ENCODE measurements at regions not wholly inside any gene's neighbourhood (a gene's known extent, or its start where the extent isn't known, plus 50 kb on each side); places are given as distances from the start of the nearest gene placed in this dataset.

- DNase-seq (ENCODE audit: low spot score), result no peak
Measured at GRCh38 chr3:190252080-190252479, 70.2 kb downstream of the CLDN1 start.

DNA sequence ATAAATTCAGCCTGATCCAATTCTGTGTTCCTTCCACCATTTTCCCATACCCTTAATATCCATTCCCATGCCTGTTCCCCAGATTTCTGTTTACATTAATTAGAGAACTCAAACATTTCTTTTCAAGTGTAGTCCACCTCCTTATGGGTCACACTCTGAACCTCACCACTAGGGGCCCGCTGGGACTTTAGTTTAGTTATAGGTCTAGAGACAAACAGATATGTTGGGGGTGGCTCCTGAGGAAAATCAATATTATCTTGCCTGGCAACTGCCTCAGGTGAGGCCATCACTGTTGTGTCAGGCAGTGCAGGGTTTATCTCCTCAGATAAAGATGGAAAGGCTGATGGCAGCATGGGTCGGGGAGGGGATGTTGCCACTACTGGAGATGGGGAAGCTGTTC is 72.8 kb downstream of the CLDN1 start:
- DNase-seq (ENCODE audit: low spot score), result no peak

- DNase-seq (ENCODE audit: low spot score), result no peak
Measured at GRCh38 chr3:190242147-190242546, 80.1 kb downstream of the CLDN1 start.

GRCh38 chr3:190239325-190239724 is 82.9 kb downstream of the CLDN1 start:
- no peak for DNase-seq (ENCODE audit: low spot score)

DNA sequence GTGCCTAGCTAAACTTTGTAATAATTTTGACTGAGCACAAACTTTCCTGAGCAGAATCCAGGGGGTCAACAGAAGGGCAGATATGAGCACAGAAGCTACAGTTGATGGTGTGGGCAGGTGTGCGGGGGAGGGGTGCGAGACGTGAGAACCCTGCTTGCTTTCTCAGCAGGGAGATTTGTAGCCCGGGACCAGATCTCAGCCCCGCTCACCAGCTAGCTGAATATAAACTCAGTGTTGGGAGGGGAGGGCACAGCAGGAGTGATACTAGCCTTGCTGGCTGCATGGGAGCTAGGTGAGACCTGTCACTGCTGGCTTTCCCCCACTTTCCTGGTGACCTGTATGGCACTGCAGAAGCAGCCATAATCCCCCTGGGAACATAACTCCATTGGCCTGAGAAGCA is 83.4 kb downstream of the CLDN1 start:
- DNase-seq (ENCODE audit: low spot score), result no peak

DNA sequence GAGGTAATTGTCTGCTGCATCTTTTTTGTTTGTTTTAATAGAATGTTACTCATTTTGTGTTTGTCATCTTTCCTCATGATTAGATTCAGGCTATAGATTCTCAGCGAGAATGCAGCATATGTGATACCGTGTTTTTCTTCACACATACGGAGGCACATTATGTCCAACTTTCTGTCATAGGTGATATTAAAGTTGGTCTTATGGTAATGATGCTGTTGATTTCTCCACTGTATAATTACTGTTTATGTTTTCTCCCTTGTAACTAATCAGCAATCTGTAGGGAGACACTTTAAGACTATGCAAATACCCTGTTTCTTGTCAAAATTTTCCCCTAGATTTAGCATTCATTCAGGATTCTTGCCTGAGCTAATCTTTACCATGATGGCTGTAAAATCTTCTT is 87.6 kb downstream of the CLDN1 start:
- no peak for DNase-seq (ENCODE audit: low spot score)

DNA sequence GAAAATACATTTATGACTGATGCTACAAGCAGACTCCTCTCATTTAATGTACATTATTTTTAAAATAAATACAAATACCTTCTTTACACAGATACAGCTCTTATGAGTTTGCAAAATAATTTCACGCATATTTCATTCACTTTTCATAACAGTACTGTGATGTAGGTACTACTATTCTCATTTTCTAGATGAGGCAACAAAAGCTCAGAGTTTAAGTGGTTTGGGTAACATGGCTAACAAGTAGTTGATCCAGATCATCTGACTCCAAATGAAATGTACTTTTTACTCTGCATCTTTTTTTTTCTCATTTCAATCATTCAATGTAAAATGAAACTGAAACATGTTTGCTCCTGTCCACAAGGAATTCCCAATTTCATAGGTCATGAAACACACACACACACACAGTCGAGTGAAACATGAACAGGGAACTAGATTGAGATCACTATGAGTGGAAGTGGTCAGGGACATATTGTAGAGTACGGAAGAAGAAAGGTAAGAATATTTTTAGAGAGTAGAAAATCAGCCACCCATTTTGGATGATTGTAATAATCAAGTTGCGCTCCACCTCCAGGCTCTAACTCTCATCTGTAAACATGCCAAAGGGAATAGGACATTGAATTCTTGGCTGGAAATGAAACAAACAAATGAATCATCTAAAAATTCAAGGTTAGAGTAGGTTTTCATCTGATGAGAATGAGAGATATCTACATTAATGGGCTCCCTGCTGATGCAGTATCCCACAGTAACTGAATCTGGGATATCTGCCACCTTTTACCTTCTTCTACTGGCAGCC is 92.4 kb downstream of the CLDN1 start:
- DNase-seq (ENCODE audit: low spot score), result no peak

- DNase-seq (ENCODE audit: low spot score), result peak; percentile 47
Measured at GRCh38 chr3:190227064-190227463, 95.2 kb downstream of the CLDN1 start.

GRCh38 chr3:190224863-190225692 is 97.2 kb downstream of the CLDN1 start:
- DNase-seq (ENCODE audit: low spot score), result peak; percentile 48

DNA sequence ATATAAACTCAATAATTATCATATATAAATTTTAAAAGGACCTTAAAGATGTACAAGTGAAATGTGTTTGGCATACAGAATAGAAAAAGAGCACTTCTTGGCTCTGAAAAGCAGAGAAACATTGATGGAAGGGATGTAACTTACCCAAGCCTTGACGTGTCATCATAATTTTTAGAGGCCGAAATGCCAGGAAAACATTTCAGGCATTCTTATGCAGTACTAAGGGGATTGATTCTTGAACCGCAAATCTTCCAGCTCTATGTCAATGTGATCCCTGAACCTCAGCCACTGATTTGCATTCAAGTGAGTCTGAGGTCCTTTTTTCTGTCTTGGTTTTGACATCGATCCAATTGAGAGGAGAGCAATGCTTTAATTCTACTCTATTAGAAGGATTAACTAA is 97.8 kb downstream of the CLDN1 start:
- DNase-seq (ENCODE audit: low spot score), result no peak

DNA sequence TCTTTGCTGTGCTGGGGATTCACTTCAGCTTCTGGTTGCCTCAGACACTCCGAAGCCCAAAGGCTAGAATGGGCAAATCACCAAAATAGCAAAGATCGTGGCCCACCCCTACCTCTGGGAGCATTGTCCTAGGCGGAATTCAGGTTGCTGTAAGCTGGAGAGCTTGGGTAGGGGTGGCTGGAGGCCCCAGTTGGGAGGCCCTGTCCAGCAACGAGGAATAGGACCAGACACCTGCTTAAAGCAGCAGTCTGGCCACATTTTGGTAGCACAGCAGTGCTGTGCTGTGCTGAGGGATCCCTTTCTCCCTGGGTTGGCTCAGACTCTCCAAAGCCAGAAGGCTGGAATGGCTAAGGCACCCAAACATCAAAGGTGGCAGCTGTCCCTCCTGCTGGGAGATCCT is 99.3 kb downstream of the CLDN1 start:
- no peak for DNase-seq (ENCODE audit: low spot score)

DNA sequence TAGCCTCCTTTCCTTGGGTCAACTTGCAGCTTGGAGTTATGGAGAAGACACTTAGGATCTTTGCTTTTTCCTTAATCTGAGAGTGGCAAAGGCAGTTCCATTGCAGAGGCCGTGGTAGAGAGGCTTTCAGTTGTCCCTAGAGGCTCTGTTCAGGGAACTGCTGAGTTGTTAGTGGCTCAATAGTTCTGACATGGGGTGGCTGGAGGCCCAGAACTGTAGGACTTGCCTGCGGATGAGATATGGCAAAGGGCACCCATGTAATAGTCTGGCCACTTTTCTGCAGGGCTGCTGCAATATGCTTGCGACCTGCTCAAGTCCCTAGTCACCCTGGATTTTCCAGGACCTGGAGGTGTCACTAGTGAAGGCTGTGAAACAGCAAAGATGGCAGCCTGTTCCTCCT is 99.9 kb downstream of the CLDN1 start:
- no peak for DNase-seq (ENCODE audit: low spot score)

GRCh38 chr3:190220362-190220761 is 99.7 kb upstream of the P3H2 start:
- no peak for DNase-seq (ENCODE audit: low spot score)

GRCh38 chr3:190217081-190217480 is 96.4 kb upstream of the P3H2 start:
- no peak for DNase-seq (ENCODE audit: low spot score)

- no peak for DNase-seq (ENCODE audit: low spot score)
Measured at GRCh38 chr3:190213727-190214126, 93.0 kb upstream of the P3H2 start.

DNA sequence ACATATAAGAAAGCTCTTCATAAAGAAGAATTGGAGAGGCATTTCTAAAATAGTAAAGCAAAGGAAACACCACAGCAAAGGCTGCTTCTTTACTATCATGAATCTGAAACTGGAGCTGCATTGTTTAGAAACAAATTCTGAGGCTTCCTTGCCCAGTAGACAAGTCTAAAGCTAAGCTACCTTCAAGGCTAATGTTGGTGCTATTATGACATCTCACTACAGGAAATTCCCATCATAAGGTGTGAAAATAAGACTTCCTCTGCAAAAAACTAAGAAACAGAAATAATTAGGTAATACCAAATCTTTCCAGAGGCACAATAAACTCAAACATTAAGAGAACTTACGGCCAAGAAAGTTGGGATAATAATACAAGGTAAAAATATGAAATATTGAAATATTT is 89.9 kb upstream of the P3H2 start:
- no peak for DNase-seq (ENCODE audit: low spot score)

DNA sequence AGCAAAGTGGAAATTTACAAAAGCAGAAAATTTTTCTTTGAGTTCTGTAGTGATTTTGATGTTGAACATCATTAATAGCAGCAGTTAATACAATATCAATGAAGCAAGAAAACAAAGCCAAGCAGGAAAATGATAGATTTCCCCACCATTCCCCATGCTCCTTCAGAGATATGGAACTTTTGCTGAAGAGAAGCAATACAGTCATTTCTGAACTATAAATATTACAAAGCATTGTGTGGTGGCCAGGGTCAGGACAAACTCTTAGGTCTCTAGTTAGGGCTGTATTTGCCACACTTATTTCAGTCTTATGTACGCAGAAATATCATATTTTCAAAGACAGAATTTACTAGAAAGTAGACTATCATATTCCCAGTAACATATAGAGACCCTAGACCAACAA is 88.8 kb upstream of the P3H2 start:
- no peak for DNase-seq (ENCODE audit: low spot score)

DNA sequence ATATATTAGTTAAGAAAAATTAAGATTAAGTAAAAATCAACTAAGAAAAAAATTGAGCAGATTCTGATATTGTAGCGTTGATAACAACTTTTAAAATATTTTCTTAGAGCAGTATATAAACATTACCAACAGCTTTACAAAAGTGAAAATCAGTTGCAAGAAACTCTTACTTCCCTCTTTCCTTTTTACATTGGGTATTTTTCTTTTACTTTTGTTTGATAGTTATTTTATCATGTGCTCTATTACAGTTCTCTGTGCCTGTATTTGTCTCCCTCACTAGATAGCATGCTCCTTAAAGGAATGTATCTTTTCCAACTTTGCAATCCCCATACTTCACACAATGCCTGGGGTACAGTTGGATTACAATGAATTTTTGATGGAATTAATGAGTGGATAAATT is 87.5 kb upstream of the P3H2 start:
- DNase-seq (ENCODE audit: low spot score), result no peak

GRCh38 chr3:190205739-190206138 is 85.0 kb upstream of the P3H2 start:
- no peak for DNase-seq (ENCODE audit: low spot score)

DNA sequence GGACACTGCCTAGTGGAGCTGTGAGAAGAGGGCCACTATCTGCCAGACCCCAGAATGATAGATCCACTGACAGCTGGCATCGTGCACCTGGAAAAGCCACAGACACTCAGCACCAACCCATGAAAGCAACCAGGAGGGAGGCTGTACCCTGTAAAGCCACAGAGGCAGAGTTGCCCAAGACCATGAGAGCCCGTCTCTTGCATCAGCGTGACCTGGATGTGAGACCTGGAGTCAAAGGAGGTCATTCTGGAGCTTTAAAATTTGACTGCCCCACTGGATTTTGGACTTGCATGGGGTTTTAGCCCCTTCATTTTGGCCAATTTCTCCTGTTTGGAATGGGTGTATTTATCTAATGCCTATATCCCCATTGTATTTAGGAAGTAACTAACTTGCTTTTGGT is 83.5 kb upstream of the P3H2 start:
- DNase-seq (ENCODE audit: low spot score), result no peak

- DNase-seq (ENCODE audit: low spot score), result no peak
Measured at GRCh38 chr3:190197346-190197763, 76.7 kb upstream of the P3H2 start.

DNA sequence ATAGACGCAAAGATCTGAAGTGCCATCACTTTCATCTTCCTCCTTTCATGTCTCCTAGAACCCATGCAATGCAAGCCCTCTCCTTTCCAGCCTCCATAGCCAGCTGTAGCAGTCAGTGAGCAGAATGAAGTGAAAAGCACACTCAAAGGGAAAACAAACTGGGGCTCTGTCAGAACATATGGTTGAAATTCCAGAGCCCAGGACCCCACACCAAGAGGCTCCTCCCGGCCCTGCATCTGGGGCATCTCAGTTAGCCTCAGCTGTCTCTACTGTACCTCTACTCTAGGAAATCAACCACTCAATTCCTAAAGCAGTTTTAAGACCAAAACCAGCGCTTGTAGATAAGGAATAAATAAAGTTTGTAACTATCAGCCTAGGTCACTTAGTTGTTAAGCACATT is 73.8 kb upstream of the P3H2 start:
- no peak for DNase-seq (ENCODE audit: low spot score)

- DNase-seq (ENCODE audit: low spot score), result no peak
Measured at GRCh38 chr3:190193210-190193609, 72.5 kb upstream of the P3H2 start.

GRCh38 chr3:190192739-190193138 is 72.0 kb upstream of the P3H2 start:
- no peak for DNase-seq (ENCODE audit: low spot score)

Measured in pons (tissue), 1 donor.